ENCODE measurements at regions not wholly inside any gene's neighbourhood (a gene's known extent, or its start where the extent isn't known, plus 50 kb on each side); places are given as distances from the start of the nearest gene placed in this dataset.
A peak's percentile ranks its signal among the peaks of the same experiment; 100 is the strongest.

GRCh38 chr7:41811941-41812340 lies 109.1 kb upstream of the INHBA start:
- intact Hi-C loops (cut with DNase I): no loop called here
- DNase-seq: no peak
- no peak for ATAC-seq (ENCODE audit: poor library complexity)

GRCh38 chr7:41809940-41810576 lies 107.2 kb upstream of the INHBA start:
- no peak for ATAC-seq (ENCODE audit: poor library complexity)
- intact Hi-C loops (cut with DNase I): no loop called here
- DNase-seq: no peak

GRCh38 chr7:41809529-41809939 lies 106.6 kb upstream of the INHBA start:
- intact Hi-C loops (cut with DNase I): no loop called here
- no peak for ATAC-seq (ENCODE audit: poor library complexity)
- no peak for DNase-seq

GRCh38 chr7:41809116-41809515 lies 106.2 kb upstream of the INHBA start:
- ATAC-seq (ENCODE audit: poor library complexity): no peak
- DNase-seq: no peak
- intact Hi-C loops (cut with DNase I): no loop called here

GRCh38 chr7:41808541-41808940 lies 105.7 kb upstream of the INHBA start:
- intact Hi-C loops (cut with DNase I): no loop called here
- no peak for DNase-seq
- no peak for ATAC-seq (ENCODE audit: poor library complexity)

GRCh38 chr7:41803569-41803968 lies 100.7 kb upstream of the INHBA start:
- DNase-seq (no peak), ATAC-seq (ENCODE audit: poor library complexity) (no peak)
- intact Hi-C loops (cut with DNase I): no loop called here

GRCh38 chr7:41796331-41796730 lies 93.4 kb upstream of the INHBA start:
- ATAC-seq (ENCODE audit: poor library complexity) (no peak), DNase-seq (no peak)
- intact Hi-C loops (cut with DNase I): no loop called here

- DNase-seq: no peak
- intact Hi-C loops (cut with DNase I): no loop called here
These were observed 92.5 kb upstream of the INHBA start for GRCh38 chr7:41795276-41795833.

GRCh38 chr7:41793556-41793955 lies 90.7 kb upstream of the INHBA start:
- intact Hi-C loops (cut with DNase I): no loop called here
- no peak for ATAC-seq (ENCODE audit: poor library complexity)
- DNase-seq: no peak

More at GRCh38 chr7:41795276-41795833, 92.5 kb upstream of the INHBA start:
- ATAC-seq (ENCODE audit: poor library complexity): no peak

- ATAC-seq (ENCODE audit: poor library complexity) (no peak), DNase-seq (no peak)
- intact Hi-C loops (cut with DNase I): no loop called here
These were observed 89.2 kb upstream of the INHBA start for GRCh38 chr7:41792120-41792519.

- no peak for DNase-seq
- ATAC-seq (ENCODE audit: poor library complexity): no peak
- intact Hi-C loops (cut with DNase I): no loop called here
These were observed 85.7 kb upstream of the INHBA start for GRCh38 chr7:41788556-41788955.

GRCh38 chr7:41787651-41788350 lies 84.9 kb upstream of the INHBA start:
- intact Hi-C loops (cut with DNase I): no loop called here
- DNase-seq (no peak), ATAC-seq (ENCODE audit: poor library complexity) (no peak)

GRCh38 chr7:41786944-41787343 lies 84.1 kb upstream of the INHBA start:
- DNase-seq (no peak), ATAC-seq (ENCODE audit: poor library complexity) (no peak)
- intact Hi-C loops (cut with DNase I): no loop called here

GRCh38 chr7:41786404-41786803 lies 83.5 kb upstream of the INHBA start:
- intact Hi-C loops (cut with DNase I): no loop called here
- DNase-seq (no peak), ATAC-seq (ENCODE audit: poor library complexity) (no peak)

- intact Hi-C loops (cut with DNase I): no loop called here
- DNase-seq (no peak), ATAC-seq (ENCODE audit: poor library complexity) (no peak)
These were observed 83.0 kb upstream of the INHBA start for GRCh38 chr7:41785840-41786239.

GRCh38 chr7:41785265-41785664 lies 82.4 kb upstream of the INHBA start:
- no peak for DNase-seq
- intact Hi-C loops (cut with DNase I): no loop called here
- ATAC-seq (ENCODE audit: poor library complexity): no peak

- DNase-seq (no peak), ATAC-seq (ENCODE audit: poor library complexity) (peak; percentile 31)
- intact Hi-C loops (cut with DNase I): no loop called here
These were observed 77.0 kb upstream of the INHBA start for GRCh38 chr7:41779918-41780317.

GRCh38 chr7:41777894-41778596 lies 75.2 kb upstream of the INHBA start:
- DNase-seq: no peak
- intact Hi-C loops (cut with DNase I): no loop called here
- ATAC-seq (ENCODE audit: poor library complexity): no peak

- ATAC-seq (ENCODE audit: poor library complexity) (no peak), DNase-seq (no peak)
- intact Hi-C loops (cut with DNase I): no loop called here
These were observed 72.1 kb upstream of the INHBA start for GRCh38 chr7:41774966-41775365.

GRCh38 chr7:41773756-41774155 lies 70.9 kb upstream of the INHBA start:
- intact Hi-C loops (cut with DNase I): no loop called here
- DNase-seq: no peak
- no peak for ATAC-seq (ENCODE audit: poor library complexity)

Measured in Right ventricle myocardium superior (tissue), 1 donor.